Embryonic facial prominence (tissue), 1 donor: ENCODE measurements at regions not wholly inside any gene's neighbourhood (a gene's known extent, or its start where the extent isn't known, plus 50 kb on each side); places are given as distances from the start of the nearest gene placed in this dataset.

Source experiments
- DNase-seq: peaks from one replicate; pipeline ENCODE4 v3.0.0-alpha.2; 2016; ENCODE audit errors: extremely low spot score

- DNase-seq, result no peak
These were observed 187.1 kb downstream of the BMP7 start for GRCh38 chr20:57079031-57080005.

DNA sequence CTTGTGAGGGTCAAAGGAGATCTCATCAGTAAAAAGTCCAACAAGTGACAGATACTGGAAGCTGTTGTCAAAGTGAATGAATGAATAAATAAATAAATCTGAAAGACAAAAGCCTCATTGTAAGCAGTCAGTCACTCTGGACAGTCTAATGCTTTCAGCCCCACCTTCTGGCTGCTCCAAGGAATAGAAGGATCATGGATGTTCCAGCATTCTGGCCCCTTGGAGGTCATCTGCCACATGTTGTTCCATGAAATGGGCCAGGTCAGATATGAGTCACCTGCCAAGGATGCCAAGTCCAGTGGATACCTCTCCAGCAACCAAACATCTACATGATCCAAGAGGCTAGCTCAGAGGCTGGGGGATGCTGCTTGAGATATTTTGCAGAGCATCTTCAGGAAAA is 185.6 kb downstream of the BMP7 start:
- no peak for DNase-seq

DNA sequence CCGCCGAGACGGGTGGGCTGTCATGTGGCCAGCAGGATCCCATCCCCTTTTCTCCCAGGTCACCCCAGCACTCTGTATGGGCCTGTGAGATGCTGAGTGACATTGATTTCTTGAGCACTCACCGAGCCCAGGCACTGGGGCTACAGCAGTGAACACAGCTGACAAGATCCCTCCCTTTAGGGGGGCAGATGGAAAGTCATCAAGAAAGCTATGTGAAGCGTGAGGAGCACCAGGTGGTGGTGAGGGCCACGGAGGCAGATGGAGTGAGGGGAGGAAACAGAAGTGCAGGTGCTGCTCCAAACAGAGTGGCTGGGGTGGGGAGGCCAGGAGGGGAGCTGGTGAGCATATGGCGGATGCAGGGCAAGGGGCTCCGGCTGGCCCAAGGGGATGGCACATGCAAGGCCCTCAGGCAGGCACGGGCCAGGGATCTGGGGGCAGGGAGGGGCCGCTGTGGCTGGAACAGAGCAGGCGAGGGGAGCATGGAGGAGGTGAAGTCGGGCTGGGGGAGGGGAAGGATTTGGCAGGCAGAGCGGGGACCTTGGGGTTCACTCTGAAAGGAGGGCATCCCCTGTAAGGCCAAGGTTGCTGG is 184.0 kb downstream of the BMP7 start:
- no peak for DNase-seq

DNA sequence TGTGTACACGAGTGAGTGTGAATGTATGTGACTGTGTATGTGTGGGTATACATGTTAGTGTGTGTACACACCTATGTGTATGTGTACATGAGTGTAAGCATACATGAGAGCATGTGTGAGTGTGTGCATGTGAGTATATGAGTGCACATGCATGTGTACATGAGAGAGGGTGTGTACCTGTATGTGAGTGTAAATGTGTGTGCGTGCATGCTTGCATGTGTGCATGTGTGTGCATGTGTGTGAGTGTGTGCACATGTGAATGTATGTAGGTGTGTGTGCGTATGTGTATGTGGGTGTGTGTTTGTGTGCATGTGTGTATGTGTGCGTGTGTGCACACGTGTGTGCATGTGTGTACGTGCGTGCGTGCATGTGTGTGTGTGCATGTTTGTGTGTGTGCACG is 183.4 kb downstream of the BMP7 start:
- no peak for DNase-seq

- DNase-seq, result no peak
These were observed 180.4 kb downstream of the BMP7 start for GRCh38 chr20:57086066-57086465.

DNA sequence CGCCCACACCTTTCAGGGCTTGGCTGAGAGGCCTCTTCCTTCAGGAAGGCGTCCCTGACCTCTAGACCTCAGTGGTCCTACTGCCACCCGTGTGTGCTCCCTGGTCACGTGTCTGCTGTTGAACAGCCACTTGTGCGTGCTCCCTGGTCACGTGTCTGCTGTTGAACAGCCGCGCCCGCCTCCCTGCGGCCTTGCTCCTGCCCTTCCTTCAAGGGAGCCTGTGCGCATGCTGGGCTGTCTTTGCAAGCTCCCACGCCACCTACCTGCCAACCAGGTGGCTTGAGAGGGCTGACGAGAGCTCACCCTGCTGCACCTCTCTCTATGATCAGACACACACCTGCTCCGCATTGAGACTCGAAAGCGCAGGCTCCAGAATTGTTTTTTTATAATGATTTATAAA is 179.3 kb downstream of the BMP7 start:
- no peak for DNase-seq

DNA sequence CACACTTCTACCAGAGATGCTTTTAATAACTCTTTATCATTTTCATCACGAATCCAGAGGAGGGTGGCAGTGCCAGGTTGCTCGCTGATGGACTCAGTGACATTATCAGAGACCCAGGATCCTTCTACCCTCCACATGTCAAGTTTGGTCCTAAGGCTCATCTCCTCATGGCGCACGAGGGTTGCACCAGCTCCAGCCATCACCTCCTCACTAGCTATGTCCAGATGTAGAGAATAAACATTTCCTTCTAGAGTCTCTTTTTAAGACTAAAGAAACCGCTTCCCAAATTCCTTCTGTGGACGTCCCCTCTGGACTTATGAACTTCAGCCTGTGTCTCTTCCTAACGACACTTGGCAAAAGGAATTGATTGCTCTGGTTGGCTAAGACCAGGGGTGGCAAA is 178.7 kb downstream of the BMP7 start:
- no peak for DNase-seq

DNA sequence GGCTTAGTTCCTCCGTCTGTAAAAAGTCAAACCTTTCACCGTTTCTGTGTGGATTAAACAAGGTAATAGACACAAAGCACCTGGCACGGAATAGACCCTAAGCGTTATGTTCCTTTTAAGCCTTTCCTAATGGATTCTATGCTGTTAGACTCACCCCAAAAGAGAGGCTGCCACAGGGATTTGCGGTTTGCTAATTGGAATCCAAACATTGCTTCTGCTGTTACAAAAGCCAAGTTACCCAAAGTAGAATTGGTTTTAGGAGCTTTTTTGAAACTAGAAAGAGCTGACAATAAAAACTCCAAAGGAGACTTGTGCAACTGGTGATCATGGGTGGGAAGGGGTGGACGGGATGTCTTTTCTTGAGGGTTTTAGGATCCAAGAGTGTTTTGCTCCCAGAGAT is 178.0 kb downstream of the BMP7 start:
- no peak for DNase-seq

GRCh38 chr20:57089699-57090144 is 176.7 kb downstream of the BMP7 start:
- DNase-seq, result no peak

GRCh38 chr20:57090590-57091560 is 175.6 kb downstream of the BMP7 start:
- no peak for DNase-seq

- DNase-seq, result no peak
These were observed 174.7 kb downstream of the BMP7 start for GRCh38 chr20:57091748-57092111.

DNA sequence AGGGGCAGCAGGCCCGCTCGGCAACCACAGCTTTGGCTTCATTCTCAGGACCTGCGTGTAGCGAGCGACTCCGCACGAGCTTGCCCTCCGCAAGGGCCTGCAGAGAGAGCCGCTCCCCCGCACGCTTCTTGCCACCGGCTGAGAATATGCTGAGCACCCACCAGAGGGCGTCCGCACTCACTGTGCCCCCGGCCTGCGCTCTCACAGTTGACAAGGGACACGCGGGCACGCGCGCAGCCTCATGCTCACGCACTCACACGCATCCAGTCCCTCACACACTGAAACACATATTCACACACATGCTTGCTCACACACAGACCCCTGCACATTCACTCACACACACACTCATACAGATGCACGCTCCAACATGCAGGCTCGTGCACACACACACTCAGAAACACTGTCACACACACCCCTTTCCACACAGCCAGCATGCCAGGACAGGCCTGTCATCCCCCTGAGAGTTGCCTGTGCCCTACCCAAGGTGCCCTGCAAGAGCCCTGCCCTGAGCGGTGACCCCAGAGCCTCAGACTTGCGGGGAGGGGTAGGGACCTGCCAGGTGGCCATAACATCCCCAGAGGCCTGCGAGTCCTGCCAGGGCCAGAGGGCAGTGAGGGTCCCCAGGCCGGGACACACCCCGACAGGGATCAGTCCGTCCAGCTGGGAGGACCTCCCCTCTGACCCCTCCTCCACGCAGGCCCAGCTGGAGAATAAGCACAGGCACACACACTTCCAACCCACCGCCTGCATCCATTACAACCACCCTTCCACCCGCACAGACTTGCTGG is 174.1 kb downstream of the BMP7 start:
- peak; percentile 45 for DNase-seq

DNA sequence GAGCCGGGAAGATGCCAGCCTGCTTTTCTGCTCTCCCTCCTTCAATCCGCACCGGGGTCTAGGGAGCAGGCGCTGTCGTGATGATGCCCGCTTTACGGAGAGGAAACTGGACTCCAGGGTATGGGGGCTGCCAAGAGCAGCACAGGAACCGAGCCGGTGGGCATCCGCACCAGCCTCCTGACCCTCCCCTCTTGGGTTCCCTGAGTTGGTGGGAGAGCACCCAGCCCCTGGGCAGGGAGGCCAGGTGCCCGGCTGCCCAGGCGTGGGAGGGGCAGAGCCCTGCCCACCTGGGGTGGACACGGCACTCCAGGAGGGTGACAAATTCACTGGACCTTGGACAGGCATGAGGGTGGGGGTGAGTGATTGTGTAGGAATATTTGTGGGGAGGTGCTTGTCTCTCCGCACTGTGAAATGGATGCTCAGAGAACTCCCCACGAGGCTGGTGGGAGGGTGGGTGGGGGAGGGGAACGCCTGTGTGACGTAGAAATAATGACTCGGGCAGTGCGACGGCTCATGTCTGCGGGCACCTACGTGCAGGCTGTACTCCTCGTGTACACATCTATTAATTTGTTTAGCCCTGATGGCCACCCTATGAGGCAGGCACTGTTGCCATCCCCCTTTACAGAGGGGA is 173.4 kb downstream of the BMP7 start:
- DNase-seq, result no peak

- no peak for DNase-seq
These were observed 172.7 kb downstream of the BMP7 start for GRCh38 chr20:57093766-57094165.

- DNase-seq, result no peak
These were observed 172.1 kb downstream of the BMP7 start for GRCh38 chr20:57094252-57094891.

DNA sequence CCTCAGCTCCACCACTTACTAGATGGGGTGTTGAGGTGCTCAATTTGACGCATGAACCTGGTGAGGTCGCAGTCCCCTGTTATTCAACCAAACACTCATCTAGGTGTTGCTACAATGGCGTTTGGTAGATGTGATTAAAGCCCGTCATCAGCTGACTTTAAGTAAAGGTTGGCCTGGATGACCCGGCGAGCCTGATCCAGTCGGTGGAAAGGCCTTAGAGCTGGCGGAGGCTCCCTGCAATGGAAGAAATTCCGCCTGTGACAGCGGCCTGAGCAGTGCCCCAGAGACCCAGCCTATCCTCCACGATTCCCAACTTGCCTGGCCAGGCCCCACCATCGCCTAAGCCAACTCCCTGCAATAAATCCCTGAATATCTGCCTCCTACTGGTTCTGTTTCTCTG is 171.4 kb downstream of the BMP7 start:
- no peak for DNase-seq

GRCh38 chr20:57095426-57095825 is 171.0 kb downstream of the BMP7 start:
- DNase-seq, result no peak

DNA sequence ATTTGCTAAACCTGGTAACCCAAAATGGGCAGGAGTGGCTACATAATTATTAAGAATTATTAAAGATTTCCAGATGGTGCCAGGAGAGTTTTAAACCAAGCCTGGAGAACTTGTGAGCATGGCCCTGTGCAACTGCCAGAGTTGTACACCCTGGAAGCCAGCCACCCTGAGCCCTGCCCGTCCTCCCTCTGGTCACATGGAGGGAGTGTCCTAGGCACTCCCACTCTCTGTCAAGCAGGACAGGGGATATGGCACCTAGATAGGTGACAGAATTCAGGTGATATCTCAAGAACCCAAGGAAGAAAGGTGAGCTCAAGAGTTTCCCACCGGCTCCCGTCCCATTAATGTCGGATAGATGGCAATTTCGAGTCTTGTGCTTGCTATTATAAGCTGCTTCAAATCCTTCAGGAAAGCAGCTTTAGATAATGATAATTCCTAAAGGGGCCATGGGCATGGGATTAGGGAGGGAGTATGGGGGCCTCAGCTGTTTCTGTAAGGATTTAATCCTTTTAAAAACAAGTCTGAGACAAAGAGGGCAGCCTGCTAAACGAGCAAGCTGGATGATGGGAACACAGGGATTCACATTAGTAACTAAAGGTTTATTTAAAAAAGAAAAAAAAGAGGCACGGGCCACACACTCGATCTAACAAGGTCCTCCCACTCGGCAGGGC is 169.1 kb downstream of the BMP7 start:
- no peak for DNase-seq

- no peak for DNase-seq
These were observed 164.3 kb downstream of the BMP7 start for GRCh38 chr20:57102160-57102559.

DNA sequence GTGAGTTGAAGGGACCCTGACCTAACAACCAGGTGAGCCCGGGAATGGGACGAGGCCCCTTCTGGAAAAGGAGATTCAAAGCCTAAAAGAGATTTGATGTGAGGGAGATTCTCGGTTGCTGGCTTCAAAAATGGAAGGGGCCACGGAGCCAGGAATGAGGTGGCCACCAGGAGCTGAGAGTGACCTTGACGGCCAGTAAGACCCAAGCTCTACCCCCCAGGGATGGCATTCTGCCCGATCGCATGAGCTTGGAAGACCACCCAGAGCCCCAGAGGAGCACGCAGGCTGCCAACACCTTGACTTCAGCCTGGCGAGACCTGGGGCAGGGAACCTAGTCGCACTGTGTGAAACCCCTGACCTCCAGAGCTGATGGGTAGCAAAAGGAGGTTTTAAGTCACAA is 163.9 kb downstream of the BMP7 start:
- no peak for DNase-seq
